ENCODE measurements at regions not wholly inside any gene's neighbourhood (a gene's known extent, or its start where the extent isn't known, plus 50 kb on each side); places are given as distances from the start of the nearest gene placed in this dataset.

DNA sequence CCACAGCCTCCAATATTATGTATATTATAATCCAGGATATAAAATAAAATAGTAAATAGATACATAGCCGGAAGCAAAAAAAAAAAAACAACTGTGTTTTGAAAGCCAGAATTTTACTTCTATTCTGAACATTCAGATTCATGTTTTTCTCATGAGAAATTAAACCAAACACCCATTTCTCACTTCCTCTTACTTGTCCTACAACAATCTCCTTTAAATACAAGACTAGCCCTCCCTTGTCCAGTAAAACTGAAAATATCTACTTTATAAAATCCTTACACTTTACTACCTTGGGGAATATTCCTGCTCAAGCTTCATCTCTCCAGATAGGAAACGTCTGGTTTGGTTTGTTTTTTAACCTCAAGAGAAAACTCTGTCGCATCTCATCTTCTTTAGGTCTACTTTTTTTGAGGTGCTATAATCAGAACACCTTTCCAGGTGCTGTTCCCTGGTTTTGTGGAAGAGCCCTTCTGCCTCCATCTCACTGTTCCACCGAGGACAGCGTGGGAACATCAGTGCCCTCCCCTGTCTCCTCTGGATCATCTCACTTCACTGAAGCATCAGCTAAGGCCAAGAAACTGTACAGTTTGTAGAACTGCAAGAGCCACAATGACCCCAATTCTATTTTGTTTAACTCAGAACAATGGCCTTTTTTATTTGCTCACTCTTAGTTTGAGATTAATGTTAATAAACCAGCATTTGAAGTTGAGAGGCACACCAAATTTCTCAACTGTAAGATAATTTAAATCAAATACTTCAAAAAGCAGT is 82.0 kb upstream of the ARHGAP32 start:
- no peak for ATAC-seq
- no peak for TF ChIP-seq ZFP3 (CRISPR knock-in tag; IDR thresholded peaks at IDR 0.05)
- TF ChIP-seq ISL1 (CRISPR knock-in tag; IDR thresholded peaks at IDR 0.05): no peak

DNA sequence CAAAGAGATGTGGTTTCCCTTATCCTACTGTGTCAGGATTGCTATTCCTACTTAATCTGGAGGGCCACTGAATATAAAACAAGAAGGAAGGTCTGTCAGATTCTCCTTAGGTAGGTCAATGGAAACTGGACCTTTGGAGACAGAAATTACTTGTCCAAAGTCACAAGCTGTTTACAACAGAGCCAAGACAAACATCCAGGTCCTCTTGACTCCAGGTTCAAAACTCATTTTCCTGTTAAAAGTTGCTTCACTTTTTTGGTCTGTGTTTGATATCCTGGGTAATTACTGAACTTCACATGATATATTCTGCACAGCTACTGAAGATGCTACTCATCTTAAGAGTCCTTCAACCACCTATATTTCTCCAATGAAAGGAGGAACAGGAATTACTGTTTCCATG is 81.2 kb upstream of the ARHGAP32 start:
- TF ChIP-seq SNAI2 (CRISPR knock-in tag; IDR thresholded peaks at IDR 0.05) (no peak), ZNF8 (CRISPR knock-in tag; IDR thresholded peaks at IDR 0.05) (no peak), ZNF565 (CRISPR knock-in tag; conservative IDR thresholded peaks at IDR 0.05; ENCODE audit: low read depth) (no peak), ZNF70 (CRISPR knock-in tag; IDR thresholded peaks at IDR 0.05) (no peak), BACH2 (CRISPR knock-in tag; IDR thresholded peaks at IDR 0.05; ENCODE audit: borderline replicate concordance) (no peak), GLIS3 (CRISPR knock-in tag; IDR thresholded peaks at IDR 0.05) (no peak), CSDC2 (CRISPR knock-in tag; IDR thresholded peaks at IDR 0.05) (no peak), ZFP3 (CRISPR knock-in tag; IDR thresholded peaks at IDR 0.05) (no peak), OSR1 (CRISPR knock-in tag; IDR thresholded peaks at IDR 0.05) (no peak), ESRRG (CRISPR knock-in tag; IDR thresholded peaks at IDR 0.05) (no peak), ISL1 (CRISPR knock-in tag; IDR thresholded peaks at IDR 0.05) (no peak), TOX (CRISPR knock-in tag; IDR thresholded peaks at IDR 0.05; ENCODE audit: borderline replicate concordance) (no peak), RARB (CRISPR knock-in tag; IDR thresholded peaks at IDR 0.05) (no peak), ZFP30 (CRISPR knock-in tag; IDR thresholded peaks at IDR 0.05) (no peak)
- TF ChIP-seq, protein P1, sequence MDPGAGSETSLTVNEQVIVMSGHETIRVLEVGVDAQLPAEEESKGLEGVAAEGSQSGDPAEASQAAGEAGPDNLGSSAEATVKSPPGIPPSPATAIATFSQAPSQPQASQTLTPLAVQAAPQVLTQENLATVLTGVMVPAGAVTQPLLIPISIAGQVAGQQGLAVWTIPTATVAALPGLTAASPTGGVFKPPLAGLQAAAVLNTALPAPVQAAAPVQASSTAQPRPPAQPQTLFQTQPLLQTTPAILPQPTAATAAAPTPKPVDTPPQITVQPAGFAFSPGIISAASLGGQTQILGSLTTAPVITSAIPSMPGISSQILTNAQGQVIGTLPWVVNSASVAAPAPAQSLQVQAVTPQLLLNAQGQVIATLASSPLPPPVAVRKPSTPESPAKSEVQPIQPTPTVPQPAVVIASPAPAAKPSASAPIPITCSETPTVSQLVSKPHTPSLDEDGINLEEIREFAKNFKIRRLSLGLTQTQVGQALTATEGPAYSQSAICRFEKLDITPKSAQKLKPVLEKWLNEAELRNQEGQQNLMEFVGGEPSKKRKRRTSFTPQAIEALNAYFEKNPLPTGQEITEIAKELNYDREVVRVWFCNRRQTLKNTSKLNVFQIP (CRISPR knock-in tag; IDR thresholded peaks at IDR 0.05; ENCODE audit: borderline replicate concordance, low read depth): no peak
- TF ChIP-seq, protein P2, sequence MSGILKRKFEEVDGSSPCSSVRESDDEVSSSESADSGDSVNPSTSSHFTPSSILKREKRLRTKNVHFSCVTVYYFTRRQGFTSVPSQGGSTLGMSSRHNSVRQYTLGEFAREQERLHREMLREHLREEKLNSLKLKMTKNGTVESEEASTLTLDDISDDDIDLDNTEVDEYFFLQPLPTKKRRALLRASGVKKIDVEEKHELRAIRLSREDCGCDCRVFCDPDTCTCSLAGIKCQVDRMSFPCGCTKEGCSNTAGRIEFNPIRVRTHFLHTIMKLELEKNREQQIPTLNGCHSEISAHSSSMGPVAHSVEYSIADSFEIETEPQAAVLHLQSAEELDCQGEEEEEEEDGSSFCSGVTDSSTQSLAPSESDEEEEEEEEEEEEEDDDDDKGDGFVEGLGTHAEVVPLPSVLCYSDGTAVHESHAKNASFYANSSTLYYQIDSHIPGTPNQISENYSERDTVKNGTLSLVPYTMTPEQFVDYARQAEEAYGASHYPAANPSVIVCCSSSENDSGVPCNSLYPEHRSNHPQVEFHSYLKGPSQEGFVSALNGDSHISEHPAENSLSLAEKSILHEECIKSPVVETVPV (CRISPR knock-in tag; IDR thresholded peaks at IDR 0.05): no peak
- TF ChIP-seq, protein P3, sequence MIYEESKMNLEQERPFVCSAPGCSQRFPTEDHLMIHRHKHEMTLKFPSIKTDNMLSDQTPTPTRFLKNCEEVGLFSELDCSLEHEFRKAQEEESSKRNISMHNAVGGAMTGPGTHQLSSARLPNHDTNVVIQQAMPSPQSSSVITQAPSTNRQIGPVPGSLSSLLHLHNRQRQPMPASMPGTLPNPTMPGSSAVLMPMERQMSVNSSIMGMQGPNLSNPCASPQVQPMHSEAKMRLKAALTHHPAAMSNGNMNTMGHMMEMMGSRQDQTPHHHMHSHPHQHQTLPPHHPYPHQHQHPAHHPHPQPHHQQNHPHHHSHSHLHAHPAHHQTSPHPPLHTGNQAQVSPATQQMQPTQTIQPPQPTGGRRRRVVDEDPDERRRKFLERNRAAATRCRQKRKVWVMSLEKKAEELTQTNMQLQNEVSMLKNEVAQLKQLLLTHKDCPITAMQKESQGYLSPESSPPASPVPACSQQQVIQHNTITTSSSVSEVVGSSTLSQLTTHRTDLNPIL (CRISPR knock-in tag; IDR thresholded peaks at IDR 0.05; ENCODE audit: low read depth): no peak
- TF ChIP-seq, protein P4, sequence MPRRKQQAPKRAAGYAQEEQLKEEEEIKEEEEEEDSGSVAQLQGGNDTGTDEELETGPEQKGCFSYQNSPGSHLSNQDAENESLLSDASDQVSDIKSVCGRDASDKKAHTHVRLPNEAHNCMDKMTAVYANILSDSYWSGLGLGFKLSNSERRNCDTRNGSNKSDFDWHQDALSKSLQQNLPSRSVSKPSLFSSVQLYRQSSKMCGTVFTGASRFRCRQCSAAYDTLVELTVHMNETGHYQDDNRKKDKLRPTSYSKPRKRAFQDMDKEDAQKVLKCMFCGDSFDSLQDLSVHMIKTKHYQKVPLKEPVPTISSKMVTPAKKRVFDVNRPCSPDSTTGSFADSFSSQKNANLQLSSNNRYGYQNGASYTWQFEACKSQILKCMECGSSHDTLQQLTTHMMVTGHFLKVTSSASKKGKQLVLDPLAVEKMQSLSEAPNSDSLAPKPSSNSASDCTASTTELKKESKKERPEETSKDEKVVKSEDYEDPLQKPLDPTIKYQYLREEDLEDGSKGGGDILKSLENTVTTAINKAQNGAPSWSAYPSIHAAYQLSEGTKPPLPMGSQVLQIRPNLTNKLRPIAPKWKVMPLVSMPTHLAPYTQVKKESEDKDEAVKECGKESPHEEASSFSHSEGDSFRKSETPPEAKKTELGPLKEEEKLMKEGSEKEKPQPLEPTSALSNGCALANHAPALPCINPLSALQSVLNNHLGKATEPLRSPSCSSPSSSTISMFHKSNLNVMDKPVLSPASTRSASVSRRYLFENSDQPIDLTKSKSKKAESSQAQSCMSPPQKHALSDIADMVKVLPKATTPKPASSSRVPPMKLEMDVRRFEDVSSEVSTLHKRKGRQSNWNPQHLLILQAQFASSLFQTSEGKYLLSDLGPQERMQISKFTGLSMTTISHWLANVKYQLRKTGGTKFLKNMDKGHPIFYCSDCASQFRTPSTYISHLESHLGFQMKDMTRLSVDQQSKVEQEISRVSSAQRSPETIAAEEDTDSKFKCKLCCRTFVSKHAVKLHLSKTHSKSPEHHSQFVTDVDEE (CRISPR knock-in tag; IDR thresholded peaks at IDR 0.05): no peak
- no peak for ATAC-seq

DNA sequence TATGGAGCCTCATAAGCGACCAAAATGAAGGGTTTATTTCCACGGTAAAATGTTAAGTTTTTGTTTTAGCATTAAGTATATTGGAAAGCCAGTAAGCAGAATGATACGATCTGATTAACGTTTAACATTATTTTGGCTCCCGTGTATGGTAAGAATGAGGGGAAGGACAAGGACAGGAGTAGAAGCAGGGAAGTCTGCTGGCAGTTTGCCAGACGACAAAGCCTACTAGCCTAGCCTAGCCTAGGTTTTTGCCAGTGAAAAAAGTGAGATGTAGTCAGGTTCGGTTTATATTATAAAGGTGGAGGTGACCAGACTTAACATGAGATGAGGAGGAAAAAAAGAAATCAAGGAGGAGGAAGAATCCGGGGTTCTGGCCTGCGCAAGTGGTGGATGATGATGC is 78.9 kb upstream of the ARHGAP32 start:
- no peak for ATAC-seq
- TF ChIP-seq, protein P4 (CRISPR knock-in tag; IDR thresholded peaks at IDR 0.05): no peak
- TF ChIP-seq PPARA (CRISPR knock-in tag; IDR thresholded peaks at IDR 0.05; ENCODE audit: borderline replicate concordance) (no peak), ARNTL (CRISPR knock-in tag; IDR thresholded peaks at IDR 0.05; ENCODE audit: borderline replicate concordance, low read depth) (no peak), OSR1 (CRISPR knock-in tag; IDR thresholded peaks at IDR 0.05) (no peak), ZNF70 (CRISPR knock-in tag; IDR thresholded peaks at IDR 0.05) (no peak)
- TF ChIP-seq, protein P5, sequence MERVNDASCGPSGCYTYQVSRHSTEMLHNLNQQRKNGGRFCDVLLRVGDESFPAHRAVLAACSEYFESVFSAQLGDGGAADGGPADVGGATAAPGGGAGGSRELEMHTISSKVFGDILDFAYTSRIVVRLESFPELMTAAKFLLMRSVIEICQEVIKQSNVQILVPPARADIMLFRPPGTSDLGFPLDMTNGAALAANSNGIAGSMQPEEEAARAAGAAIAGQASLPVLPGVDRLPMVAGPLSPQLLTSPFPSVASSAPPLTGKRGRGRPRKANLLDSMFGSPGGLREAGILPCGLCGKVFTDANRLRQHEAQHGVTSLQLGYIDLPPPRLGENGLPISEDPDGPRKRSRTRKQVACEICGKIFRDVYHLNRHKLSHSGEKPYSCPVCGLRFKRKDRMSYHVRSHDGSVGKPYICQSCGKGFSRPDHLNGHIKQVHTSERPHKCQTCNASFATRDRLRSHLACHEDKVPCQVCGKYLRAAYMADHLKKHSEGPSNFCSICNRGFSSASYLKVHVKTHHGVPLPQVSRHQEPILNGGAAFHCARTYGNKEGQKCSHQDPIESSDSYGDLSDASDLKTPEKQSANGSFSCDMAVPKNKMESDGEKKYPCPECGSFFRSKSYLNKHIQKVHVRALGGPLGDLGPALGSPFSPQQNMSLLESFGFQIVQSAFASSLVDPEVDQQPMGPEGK (CRISPR knock-in tag; IDR thresholded peaks at IDR 0.05; ENCODE audit: borderline replicate concordance): no peak

Data from SK-N-SH treated with all-trans-retinoic acid at 6 μM for 48 hours (cell line).